NCI-H2227 (cell line): ENCODE measurements at regions not wholly inside any gene's neighbourhood (a gene's known extent, or its start where the extent isn't known, plus 50 kb on each side); places are given as distances from the start of the nearest gene placed in this dataset.

ENCODE experiments used
- DNase-seq: peaks from one replicate; lab custom pipeline; 2025; ENCODE audit not compliant: unreplicated experiment; lab: John Stamatoyannopoulos, UW

DNA sequence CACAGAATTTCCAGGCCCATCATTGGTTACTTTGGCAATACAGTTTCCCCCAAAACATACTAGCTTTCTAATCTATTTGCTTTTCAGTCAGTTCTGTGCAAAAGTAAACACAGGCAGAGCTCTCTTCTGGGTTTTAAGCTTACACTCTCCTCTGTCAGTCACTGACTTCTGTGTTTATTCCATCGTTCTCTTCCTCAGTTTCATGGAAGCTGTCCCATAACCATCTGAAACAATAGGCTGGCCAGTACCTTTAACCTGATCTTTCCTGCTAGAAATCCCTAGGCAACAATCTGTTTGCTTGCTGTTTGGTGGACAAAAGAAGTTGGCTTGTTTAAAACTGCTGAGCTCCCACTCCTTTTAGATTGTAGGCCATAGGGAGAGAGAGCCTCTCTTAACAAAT is 431.5 kb downstream of the HACE1 start:
- DNase-seq = no peak

DNA sequence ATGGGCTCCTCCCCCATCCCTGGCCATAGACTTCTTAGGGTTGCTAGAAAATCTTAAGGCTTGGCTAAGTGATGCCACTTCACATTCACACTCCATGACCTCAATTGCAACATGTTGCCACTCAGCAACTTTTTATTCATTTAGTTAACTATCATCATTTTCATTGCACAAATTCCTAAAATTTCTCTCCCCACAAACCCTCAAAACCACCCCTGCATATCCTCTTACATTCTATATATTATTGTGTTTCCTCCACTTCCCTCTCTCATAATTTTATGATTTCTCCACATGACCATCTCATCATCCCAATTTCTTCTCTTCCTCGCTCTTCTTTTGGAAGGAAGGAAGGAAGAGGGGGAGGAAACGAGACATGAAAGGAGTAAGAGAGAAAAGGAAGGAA is 436.0 kb downstream of the HACE1 start:
- no peak for DNase-seq

- no peak for DNase-seq
These were observed 438.1 kb downstream of the HACE1 start for GRCh38 chr6:104421650-104422049.

DNA sequence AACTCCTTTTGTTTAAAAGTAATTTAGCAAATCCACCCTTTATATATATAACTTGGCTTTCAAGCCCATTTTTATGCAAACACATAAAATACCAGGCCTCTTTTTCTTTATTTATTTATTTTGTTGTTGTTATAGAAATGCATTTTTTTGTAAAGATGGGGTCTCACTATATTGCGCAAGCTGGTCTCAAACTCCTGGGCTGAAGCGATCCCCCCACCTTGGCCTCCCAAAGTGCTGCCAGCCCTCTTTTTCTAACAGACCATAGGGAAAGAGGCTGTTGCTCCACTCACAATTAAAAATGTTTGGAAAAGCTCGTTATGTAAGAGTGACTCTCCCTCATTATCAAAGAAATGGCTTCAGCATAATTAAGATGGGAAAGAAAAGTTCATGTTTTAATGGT is 440.9 kb downstream of the HACE1 start:
- no peak for DNase-seq

- no peak for DNase-seq
These were observed 441.6 kb downstream of the HACE1 start for GRCh38 chr6:104418125-104418524.

DNA sequence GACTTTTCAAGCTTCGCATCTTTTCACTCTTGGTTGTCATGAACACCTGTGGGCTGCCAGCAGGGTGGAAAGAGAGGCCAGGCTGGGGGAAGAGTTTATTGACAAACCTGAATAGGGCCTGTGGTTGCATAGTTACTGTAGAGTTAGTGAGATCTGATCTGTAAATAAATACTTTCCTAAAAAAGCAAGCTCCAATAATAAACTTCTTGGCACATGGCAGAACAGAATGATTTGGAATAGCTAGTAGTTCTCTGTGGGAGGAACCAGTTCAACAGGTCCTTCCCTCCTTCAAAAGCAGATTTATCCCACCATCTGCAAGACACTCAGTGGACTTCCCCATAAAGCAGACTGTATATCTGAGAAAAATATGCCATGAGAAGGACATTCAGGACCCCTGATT is 445.0 kb downstream of the HACE1 start:
- DNase-seq = no peak

DNA sequence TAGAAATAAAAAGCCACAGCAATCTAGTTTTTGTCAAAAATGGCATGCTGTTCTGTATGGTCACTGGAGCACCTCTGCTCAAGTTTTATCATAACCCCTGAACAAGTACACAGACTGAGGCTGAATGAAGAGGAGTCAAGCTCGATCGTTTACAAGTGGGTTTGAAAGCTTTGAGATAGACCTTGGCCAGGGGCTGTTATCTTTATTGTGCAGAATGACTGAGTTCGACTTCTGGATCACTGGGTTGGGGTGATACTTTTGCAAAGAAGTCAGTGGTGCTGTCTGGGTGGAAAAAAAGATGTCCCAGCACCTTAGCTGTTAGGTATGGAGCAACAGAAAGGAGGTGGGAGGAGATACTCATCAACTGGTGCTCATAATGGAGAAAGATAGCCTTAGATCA is 446.0 kb downstream of the HACE1 start:
- no peak for DNase-seq

DNA sequence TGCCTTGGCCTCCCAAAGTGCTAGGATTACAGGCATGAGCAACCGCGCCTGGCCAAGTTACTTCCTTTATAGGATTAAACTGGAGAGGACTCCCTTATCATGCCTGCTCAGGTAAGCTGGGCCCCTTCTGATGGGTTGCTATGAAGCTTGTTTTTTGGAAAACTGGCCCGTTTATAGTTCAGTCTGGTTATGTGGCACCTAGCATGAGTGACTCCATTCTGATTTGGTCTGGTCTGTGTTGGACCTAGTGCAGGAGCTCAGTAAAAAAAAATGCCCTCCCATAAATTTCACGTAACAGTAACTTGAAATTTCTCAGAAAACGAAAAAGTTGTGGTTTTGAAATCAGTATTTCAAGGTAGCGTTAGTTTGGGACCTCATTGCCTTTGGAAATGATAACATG is 448.4 kb downstream of the HACE1 start:
- no peak for DNase-seq

GRCh38 chr6:104409913-104410312 is 449.8 kb downstream of the HACE1 start:
- no peak for DNase-seq

GRCh38 chr6:104407957-104408356 is 451.8 kb downstream of the HACE1 start:
- DNase-seq = peak; percentile 4

DNA sequence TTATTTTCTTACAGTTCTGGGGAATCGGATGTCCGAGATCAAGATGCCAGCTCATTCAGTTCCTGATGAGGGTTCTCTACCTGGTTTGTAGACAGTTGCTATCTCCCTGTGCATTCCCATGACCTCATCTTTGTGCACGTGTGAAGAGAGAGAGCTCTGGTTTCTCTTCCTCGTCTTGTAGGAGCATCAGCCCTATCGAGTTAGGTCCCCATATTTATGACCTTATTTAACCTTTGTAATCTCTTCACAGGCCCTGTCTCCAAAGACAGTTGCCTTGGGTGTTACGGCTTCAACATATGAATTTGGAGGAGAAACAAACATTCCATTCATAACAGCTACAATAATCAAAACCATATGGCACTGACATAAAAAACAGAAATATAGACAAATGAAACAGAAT is 455.3 kb downstream of the HACE1 start:
- DNase-seq = no peak

DNA sequence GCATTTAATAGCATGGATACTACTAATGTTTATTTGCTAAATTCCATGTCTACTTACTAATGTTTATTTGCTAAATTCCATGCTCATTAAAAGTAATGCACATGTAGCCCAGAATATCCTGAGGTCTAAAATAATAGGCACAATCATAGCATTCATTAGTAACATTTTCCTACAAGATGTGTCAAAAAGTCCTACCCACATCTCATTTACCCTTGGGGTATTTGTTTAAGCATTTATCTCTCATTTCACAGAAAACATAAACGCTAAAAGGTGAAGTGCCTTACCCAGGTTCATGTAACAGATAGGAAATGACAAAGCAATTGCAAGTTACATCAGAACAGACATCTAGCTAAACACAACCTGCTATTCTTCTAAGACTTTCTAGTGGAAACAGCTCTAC is 457.1 kb downstream of the HACE1 start:
- no peak for DNase-seq

- DNase-seq = no peak
These were observed 457.8 kb downstream of the HACE1 start for GRCh38 chr6:104401926-104402325.

- no peak for DNase-seq
These were observed 458.9 kb downstream of the HACE1 start for GRCh38 chr6:104400844-104401243.

DNA sequence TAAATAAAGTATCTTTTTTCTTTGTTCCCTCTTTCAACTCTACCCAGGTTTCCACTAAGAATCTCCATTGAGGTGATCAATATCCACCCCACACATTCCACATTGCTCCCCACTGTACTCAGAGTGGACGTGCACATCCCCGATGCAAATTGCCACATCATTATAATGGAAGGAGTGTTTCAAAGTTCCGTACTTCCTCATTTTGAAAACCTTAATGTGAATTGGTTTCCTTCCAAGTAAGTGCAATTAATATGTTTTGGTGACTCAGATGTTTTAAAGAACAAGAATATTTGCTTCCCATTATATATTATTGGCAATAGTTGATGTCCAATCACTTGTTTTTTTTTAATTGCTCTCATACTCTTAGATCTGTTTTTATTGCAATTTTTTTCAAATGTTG is 463.6 kb downstream of the HACE1 start:
- no peak for DNase-seq

- no peak for DNase-seq
These were observed 477.8 kb downstream of the HACE1 start for GRCh38 chr6:104381907-104382306.

DNA sequence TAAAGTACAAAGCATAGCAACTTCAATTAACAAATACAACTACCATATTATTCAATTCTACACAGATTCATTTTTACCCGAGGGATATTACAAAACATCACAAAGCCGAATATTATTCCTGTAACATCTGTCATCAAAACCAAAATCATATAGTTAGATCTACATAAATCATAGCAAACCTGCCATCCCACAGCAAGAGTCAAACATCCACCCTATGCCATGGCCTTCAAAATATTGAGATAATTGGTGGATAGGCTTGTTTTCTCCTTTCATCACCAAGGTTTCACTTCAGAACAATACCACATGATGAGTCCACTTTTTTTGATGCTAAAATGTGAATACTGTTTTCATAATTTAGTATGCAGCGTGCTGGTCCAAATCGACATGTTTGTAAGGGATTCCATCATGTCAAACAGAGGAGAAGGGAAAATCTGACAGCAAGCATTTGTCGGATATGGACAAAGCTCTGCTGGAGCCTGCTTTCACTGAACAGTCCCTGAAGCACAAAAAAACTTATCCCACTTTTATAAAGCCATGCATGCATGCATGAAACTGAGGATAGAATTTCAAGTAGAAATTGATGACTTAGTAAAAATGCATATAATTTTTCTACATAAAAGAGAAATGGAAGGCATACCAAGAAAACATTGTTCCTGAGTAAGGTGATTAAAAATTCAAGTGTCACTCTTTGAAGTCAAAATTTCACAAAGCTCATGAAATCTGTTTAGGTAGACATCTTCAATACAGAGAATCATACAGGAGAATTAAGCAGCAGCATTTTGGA is 494.1 kb downstream of the HACE1 start:
- DNase-seq = peak; percentile 33

- no peak for DNase-seq
These were observed 501.8 kb downstream of the HACE1 start for GRCh38 chr6:104357928-104358327.

GRCh38 chr6:104356197-104356596 is 503.5 kb downstream of the HACE1 start:
- DNase-seq = no peak

- DNase-seq = no peak
These were observed 510.5 kb downstream of the HACE1 start for GRCh38 chr6:104349191-104349590.

GRCh38 chr6:104344223-104344622 is 515.5 kb downstream of the HACE1 start:
- no peak for DNase-seq

DNA sequence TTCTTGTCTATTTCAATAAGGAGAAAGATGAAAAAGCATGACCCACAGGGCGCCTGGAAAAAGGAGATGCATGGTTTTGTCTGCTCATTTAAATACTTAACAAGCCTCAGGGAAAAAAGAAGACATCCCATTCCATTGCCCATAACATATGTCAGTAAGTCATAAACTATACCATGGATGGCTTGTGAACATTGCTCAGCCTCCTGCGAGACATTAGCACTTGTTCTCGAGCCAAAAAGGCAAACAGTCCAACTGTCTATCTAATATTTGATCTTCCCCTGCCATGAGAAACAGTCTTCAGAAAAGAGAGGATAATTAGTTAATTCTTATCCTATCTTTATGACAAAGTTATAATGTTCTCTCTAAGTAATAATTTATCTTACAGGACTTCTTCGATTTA is 527.4 kb downstream of the HACE1 start:
- DNase-seq = no peak
